ENCODE measurements at regions not wholly inside any gene's neighbourhood (a gene's known extent, or its start where the extent isn't known, plus 50 kb on each side); places are given as distances from the start of the nearest gene placed in this dataset.

DNA sequence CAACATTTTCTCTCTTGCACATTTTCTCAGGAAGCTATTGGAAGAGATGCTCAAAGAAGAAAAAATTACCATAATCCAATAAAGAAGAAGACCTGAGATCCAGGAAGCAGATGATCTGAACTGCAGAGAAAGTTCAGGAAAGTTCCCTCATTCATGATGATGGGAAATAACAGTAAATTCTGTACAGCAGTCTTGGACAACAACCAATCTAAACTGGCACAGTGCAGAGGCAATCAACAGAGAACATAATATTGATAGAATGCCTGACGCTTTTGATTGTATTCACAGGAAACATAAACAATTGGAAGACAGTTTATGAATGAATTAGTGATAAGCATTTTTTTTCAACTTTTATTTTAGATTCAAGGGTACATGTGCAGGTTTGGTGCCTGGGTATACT lies 428.9 kb downstream of the KCTD8 start:
- TF ChIP-seq, protein P1, sequence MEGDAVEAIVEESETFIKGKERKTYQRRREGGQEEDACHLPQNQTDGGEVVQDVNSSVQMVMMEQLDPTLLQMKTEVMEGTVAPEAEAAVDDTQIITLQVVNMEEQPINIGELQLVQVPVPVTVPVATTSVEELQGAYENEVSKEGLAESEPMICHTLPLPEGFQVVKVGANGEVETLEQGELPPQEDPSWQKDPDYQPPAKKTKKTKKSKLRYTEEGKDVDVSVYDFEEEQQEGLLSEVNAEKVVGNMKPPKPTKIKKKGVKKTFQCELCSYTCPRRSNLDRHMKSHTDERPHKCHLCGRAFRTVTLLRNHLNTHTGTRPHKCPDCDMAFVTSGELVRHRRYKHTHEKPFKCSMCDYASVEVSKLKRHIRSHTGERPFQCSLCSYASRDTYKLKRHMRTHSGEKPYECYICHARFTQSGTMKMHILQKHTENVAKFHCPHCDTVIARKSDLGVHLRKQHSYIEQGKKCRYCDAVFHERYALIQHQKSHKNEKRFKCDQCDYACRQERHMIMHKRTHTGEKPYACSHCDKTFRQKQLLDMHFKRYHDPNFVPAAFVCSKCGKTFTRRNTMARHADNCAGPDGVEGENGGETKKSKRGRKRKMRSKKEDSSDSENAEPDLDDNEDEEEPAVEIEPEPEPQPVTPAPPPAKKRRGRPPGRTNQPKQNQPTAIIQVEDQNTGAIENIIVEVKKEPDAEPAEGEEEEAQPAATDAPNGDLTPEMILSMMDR (IDR thresholded peaks at IDR 0.05; ENCODE audit: insufficient read depth, low read length) = no peak
- TF ChIP-seq POLR2AphosphoS5 (IDR thresholded peaks at IDR 0.05; ENCODE audit: low read depth) (no peak), GABPA (IDR thresholded peaks at IDR 0.05; ENCODE audit: low read depth) (no peak)
